ENCODE measurements at regions not wholly inside any gene's neighbourhood (a gene's known extent, or its start where the extent isn't known, plus 50 kb on each side); places are given as distances from the start of the nearest gene placed in this dataset.

GRCh38 chr17:77606865-77607210 is 351.7 kb upstream of the TNRC6C start:
- TF ChIP-seq POLR2AphosphoS5 (IDR thresholded peaks at IDR 0.05) (no peak), POLR2A (IDR thresholded peaks at IDR 0.05; ENCODE audit: low read depth) (no peak), CTCF (IDR thresholded peaks at IDR 0.05) (no peak), EP300 (IDR thresholded peaks at IDR 0.05) (no peak)
